C4-2B (cell line): ENCODE measurements at regions not wholly inside any gene's neighbourhood (a gene's known extent, or its start where the extent isn't known, plus 50 kb on each side); places are given as distances from the start of the nearest gene placed in this dataset.

Experiments
- H3K27ac ChIP-seq: fragments of 450-650 bp; 2 replicates; pipeline ENCODE4 v1.5.1; 2017
- CTCF ChIP-seq: fragments of 450-650 bp; conservative IDR thresholded peaks from 2 replicates; pipeline ENCODE4 v1.5.1; 2017; ENCODE audit warnings: mild to moderate bottlenecking
- ZFX ChIP-seq: fragments of 450-650 bp; IDR thresholded peaks from 2 replicates; pipeline ENCODE4 v1.6.1; 2017

- TF ChIP-seq ZFX (no peak), CTCF (no peak)
- no peak overlapping the region for H3K27ac ChIP-seq
Observed at GRCh38 chr10:78571891-78572290, 496.9 kb upstream of the ZMIZ1 start.

- TF ChIP-seq CTCF (no peak), ZFX (no peak)
- H3K27ac ChIP-seq: no peak overlapping the region
Observed at GRCh38 chr10:78572565-78572964, 496.2 kb upstream of the ZMIZ1 start.

GRCh38 chr10:78574547-78574946 lies 494.2 kb upstream of the ZMIZ1 start:
- TF ChIP-seq CTCF: no peak
- no peak for TF ChIP-seq ZFX
- no peak overlapping the region for H3K27ac ChIP-seq

GRCh38 chr10:78575400-78575799 lies 493.4 kb upstream of the ZMIZ1 start:
- no peak overlapping the region for H3K27ac ChIP-seq
- TF ChIP-seq CTCF: no peak
- no peak for TF ChIP-seq ZFX

- TF ChIP-seq CTCF (no peak), ZFX (no peak)
- no peak overlapping the region for H3K27ac ChIP-seq
Observed at GRCh38 chr10:78576276-78576675, 492.5 kb upstream of the ZMIZ1 start.

- no peak overlapping the region for H3K27ac ChIP-seq
- no peak for TF ChIP-seq ZFX
- TF ChIP-seq CTCF: no peak
Observed at GRCh38 chr10:78577712-78578111, 491.1 kb upstream of the ZMIZ1 start.

GRCh38 chr10:78578929-78579328 lies 489.8 kb upstream of the ZMIZ1 start:
- no peak for TF ChIP-seq ZFX
- H3K27ac ChIP-seq: no peak overlapping the region

GRCh38 chr10:78579576-78579975 lies 489.2 kb upstream of the ZMIZ1 start:
- TF ChIP-seq CTCF: no peak
- TF ChIP-seq ZFX: no peak

More at GRCh38 chr10:78579576-78579975, 489.2 kb upstream of the ZMIZ1 start:
- H3K27ac ChIP-seq: no peak overlapping the region
